ENCODE measurements at regions not wholly inside any gene's neighbourhood (a gene's known extent, or its start where the extent isn't known, plus 50 kb on each side); places are given as distances from the start of the nearest gene placed in this dataset.
A peak's percentile ranks its signal among the peaks of the same experiment; 100 is the strongest.
"Not testable (repeated sequence)": the region's sequence is repeated elsewhere in the genome, so short reads cannot be mapped to it uniquely, and the experiment has no call there.

DNA sequence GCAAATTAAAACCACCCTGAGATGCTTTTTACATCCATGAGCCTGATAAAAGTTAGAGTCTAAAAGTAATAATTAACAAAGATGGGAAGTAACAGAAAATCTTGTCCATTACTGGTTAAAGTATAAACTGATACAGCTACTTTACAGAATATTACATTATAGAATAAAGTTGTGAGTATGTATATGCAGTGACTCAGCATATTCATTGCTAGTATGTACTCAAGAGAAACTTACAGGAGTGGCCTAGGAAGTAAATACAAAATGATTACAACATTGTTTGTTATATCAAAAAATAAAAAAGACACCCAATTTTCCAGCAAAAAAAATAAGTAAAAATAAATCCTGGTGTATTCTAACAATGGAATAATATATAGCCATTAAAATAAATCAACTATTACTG lies 82.1 kb upstream of the SCGB1C1 start:
- H2AK5ac ChIP-seq (ENCODE audit: low read depth, low read length); H2AFZ ChIP-seq (replicated peaks; ENCODE audit: low read length, poor library complexity); H3K27ac ChIP-seq (ENCODE audit: insufficient read depth, low read length); H3K4me1 ChIP-seq (ENCODE audit: control insufficient read depth, insufficient read depth, low read length); H3K27me3 ChIP-seq (ENCODE audit: control insufficient read depth, insufficient read depth, low read length); H2AK9ac ChIP-seq (replicated peaks; ENCODE audit: low read depth, low read length, poor library complexity); H3K23ac ChIP-seq (ENCODE audit: low read depth, low read length); H3K56ac ChIP-seq (ENCODE audit: extremely low read depth, insufficient read depth, low read length); H2BK120ac ChIP-seq (ENCODE audit: low read depth, low read length); POLR2A ChIA-PET (ENCODE audit: unreplicated experiment); H3K4me3 ChIP-seq (ENCODE audit: insufficient read depth, low read depth, low read length); H2BK5ac ChIP-seq (ENCODE audit: low read depth, low read length, poor library complexity, severe bottlenecking); BruUV-seq (replicated peaks); CTCF ChIA-PET; H2BK20ac ChIP-seq (ENCODE audit: low read depth, low read length); H3K9me3 ChIP-seq (ENCODE audit: control insufficient read depth, insufficient read depth, low read length); H3K4me2 ChIP-seq (ENCODE audit: low read depth, low read length); H4K5ac ChIP-seq (ENCODE audit: low read depth, low read length); H4K8ac ChIP-seq (ENCODE audit: low read depth in 2 of 2, low read length in 2 of 2); DNase-seq; H4K91ac ChIP-seq (ENCODE audit: insufficient read depth, low read depth, low read length); H3K79me1 ChIP-seq (ENCODE audit: low read depth in 1 of 2, low read length in 2 of 2); dilution Hi-C loops (cut with HindIII; ENCODE audit: low sequenced_read_pairs, unreplicated experiment); H3K4ac ChIP-seq (ENCODE audit: low read depth, low read length); H4K20me1 ChIP-seq (ENCODE audit: insufficient read depth, low read length); ATAC-seq (ENCODE audit: low read depth); in situ Hi-C loops (cut with MboI; ENCODE audit: low sequenced_read_pairs); H2BK15ac ChIP-seq (ENCODE audit: low read depth, low read length); H3K9me1 ChIP-seq (ENCODE audit: insufficient read depth, low read length); H3K14ac ChIP-seq (replicated peaks; ENCODE audit: low read depth, low read length); H3K18ac ChIP-seq (ENCODE audit: low read depth, low read length); intact Hi-C loops (cut with micrococcal nuclease); H3K9ac ChIP-seq (ENCODE audit: low read depth, low read length); H3K36me3 ChIP-seq (ENCODE audit: control insufficient read depth, insufficient read depth, low read length): not testable (repeated sequence)
- TF ChIP-seq NFE2L2 (IDR thresholded peaks at IDR 0.05; ENCODE audit: low read depth, low read length): peak; percentile 59

GRCh38 chr11:128517-128916 lies 64.4 kb upstream of the SCGB1C1 start:
- H4K91ac ChIP-seq (ENCODE audit: insufficient read depth, low read depth, low read length); ATAC-seq (ENCODE audit: low read depth); H4K20me1 ChIP-seq (ENCODE audit: insufficient read depth, low read length); H3K23ac ChIP-seq (ENCODE audit: low read depth, low read length); H3K9ac ChIP-seq (ENCODE audit: low read depth, low read length); H3K56ac ChIP-seq (ENCODE audit: extremely low read depth, insufficient read depth, low read length); H3K79me1 ChIP-seq (ENCODE audit: low read depth in 1 of 2, low read length in 2 of 2); CTCF ChIA-PET; H3K27ac ChIP-seq (ENCODE audit: insufficient read depth, low read length); dilution Hi-C loops (cut with HindIII; ENCODE audit: low sequenced_read_pairs, unreplicated experiment); H4K8ac ChIP-seq (ENCODE audit: low read depth in 2 of 2, low read length in 2 of 2); H3K36me3 ChIP-seq (ENCODE audit: control insufficient read depth, insufficient read depth, low read length); DNase-seq; H4K5ac ChIP-seq (ENCODE audit: low read depth, low read length); H2BK15ac ChIP-seq (ENCODE audit: low read depth, low read length); H3K4me2 ChIP-seq (ENCODE audit: low read depth, low read length); H2BK120ac ChIP-seq (ENCODE audit: low read depth, low read length); H3K4me1 ChIP-seq (ENCODE audit: control insufficient read depth, insufficient read depth, low read length); H2AFZ ChIP-seq (replicated peaks; ENCODE audit: low read length, poor library complexity); POLR2A ChIA-PET (ENCODE audit: unreplicated experiment); H2AK9ac ChIP-seq (replicated peaks; ENCODE audit: low read depth, low read length, poor library complexity); H3K4ac ChIP-seq (ENCODE audit: low read depth, low read length); intact Hi-C loops (cut with micrococcal nuclease); H3K4me3 ChIP-seq (ENCODE audit: insufficient read depth, low read depth, low read length); in situ Hi-C loops (cut with MboI; ENCODE audit: low sequenced_read_pairs); H3K14ac ChIP-seq (replicated peaks; ENCODE audit: low read depth, low read length); H3K27me3 ChIP-seq (ENCODE audit: control insufficient read depth, insufficient read depth, low read length); H2AK5ac ChIP-seq (ENCODE audit: low read depth, low read length); H3K9me1 ChIP-seq (ENCODE audit: insufficient read depth, low read length); H2BK5ac ChIP-seq (ENCODE audit: low read depth, low read length, poor library complexity, severe bottlenecking); H3K18ac ChIP-seq (ENCODE audit: low read depth, low read length); H3K9me3 ChIP-seq (ENCODE audit: control insufficient read depth, insufficient read depth, low read length); H2BK20ac ChIP-seq (ENCODE audit: low read depth, low read length); BruUV-seq (replicated peaks): not testable (repeated sequence)
- WGBS, 2 experiments (ENCODE audit: extremely low coverage in 2 of 2, insufficient read length in 1 of 2): no CpG with 5 or more reads among the region's 22 CpGs

Data from IMR-90 (cell line).